ENCODE measurements at regions not wholly inside any gene's neighbourhood (a gene's known extent, or its start where the extent isn't known, plus 50 kb on each side); places are given as distances from the start of the nearest gene placed in this dataset.
"Not testable (repeated sequence)": the region's sequence is repeated elsewhere in the genome, so short reads cannot be mapped to it uniquely, and the experiment has no call there.

GRCh38 chr4:154164931-154165839, 326.4 kb downstream of the DCHS2 start:
- 16 to 43% (median 33%) methylated on average over 1 of the region's 1 CpG for WGBS, 3 donors
- H3K27ac ChIP-seq (ENCODE audit: low read depth, low read length), result no peak overlapping the region

GRCh38 chr4:154160519-154161301, 330.9 kb downstream of the DCHS2 start:
- H3K27ac ChIP-seq (ENCODE audit: low read depth, low read length), result no peak overlapping the region
- 31 to 41% (median 38%) methylated on average over 5 of the region's 5 CpGs for WGBS, 3 donors

- 60 to 71% (median 67%) methylated on average over 6 of the region's 6 CpGs for WGBS, 3 donors
These were observed 333.0 kb downstream of the DCHS2 start for GRCh38 chr4:154158361-154159155.

GRCh38 chr4:154152546-154152945, 339.1 kb downstream of the DCHS2 start:
- no peak overlapping the region for H3K27ac ChIP-seq (ENCODE audit: low read depth, low read length)
- WGBS, 3 donors, result 90 to 93% (median 91%) methylated on average over 13 of the region's 13 CpGs

More at GRCh38 chr4:154158361-154159155, 333.0 kb downstream of the DCHS2 start:
- no peak overlapping the region for H3K27ac ChIP-seq (ENCODE audit: low read depth, low read length)

- WGBS, 3 donors, result 69 to 84% (median 84%) methylated on average over 5 of the region's 5 CpGs
- not testable (repeated sequence) for H3K27ac ChIP-seq (ENCODE audit: low read depth, low read length)
These were observed 342.4 kb downstream of the DCHS2 start for GRCh38 chr4:154149236-154149635.

- WGBS, 3 donors, result 72 to 89% (median 86%) methylated on average over 6 of the region's 6 CpGs
- H3K27ac ChIP-seq (ENCODE audit: low read depth, low read length), result no peak overlapping the region
These were observed 347.9 kb downstream of the DCHS2 start for GRCh38 chr4:154143720-154144119.

- 39 to 90% (median 89%) methylated on average over 2 of the region's 2 CpGs for WGBS, 3 donors
- no peak overlapping the region for H3K27ac ChIP-seq (ENCODE audit: low read depth, low read length)
These were observed 348.9 kb downstream of the DCHS2 start for GRCh38 chr4:154142664-154143063.

- 65 to 83% (median 75%) methylated on average over 3 of the region's 3 CpGs for WGBS, 3 donors
- H3K27ac ChIP-seq (ENCODE audit: low read depth, low read length), result no peak overlapping the region
These were observed 350.7 kb downstream of the DCHS2 start for GRCh38 chr4:154140869-154141268.

- WGBS, 3 donors, result 62 to 65% (median 64%) methylated on average over 3 of the region's 3 CpGs
These were observed 348.5 kb upstream of the SFRP2 start for GRCh38 chr4:154137320-154137905.

GRCh38 chr4:154135576-154135975, 346.7 kb upstream of the SFRP2 start:
- 93 to 95% (median 93%) methylated on average over 18 of the region's 18 CpGs for WGBS, 3 donors
- no peak overlapping the region for H3K27ac ChIP-seq (ENCODE audit: low read depth, low read length)

More at GRCh38 chr4:154137320-154137905, 348.5 kb upstream of the SFRP2 start:
- H3K27ac ChIP-seq (ENCODE audit: low read depth, low read length), result no peak overlapping the region

- no peak overlapping the region for H3K27ac ChIP-seq (ENCODE audit: low read depth, low read length)
- whole genome bisulfite sequencing, 3 donors, result 79 to 86% (median 80%) methylated on average over 1 of the region's 1 CpG
These were observed 343.5 kb upstream of the SFRP2 start for GRCh38 chr4:154132406-154132805.

GRCh38 chr4:154126276-154126675, 337.4 kb upstream of the SFRP2 start:
- WGBS, 3 donors, result 87 to 100% (median 96%) methylated on average over 1 of the region's 1 CpG
- H3K27ac ChIP-seq (ENCODE audit: low read depth, low read length), result no peak overlapping the region

- WGBS, 3 donors, result 86 to 93% (median 89%) methylated on average over 3 of the region's 3 CpGs
- H3K27ac ChIP-seq (ENCODE audit: low read depth, low read length), result no peak overlapping the region
These were observed 336.5 kb upstream of the SFRP2 start for GRCh38 chr4:154125340-154125739.

- 60 to 69% (median 63%) methylated on average over 4 of the region's 4 CpGs for WGBS, 3 donors
- no peak overlapping the region for H3K27ac ChIP-seq (ENCODE audit: low read depth, low read length)
These were observed 335.8 kb upstream of the SFRP2 start for GRCh38 chr4:154124539-154125255.

GRCh38 chr4:154123897-154124296, 335.0 kb upstream of the SFRP2 start:
- H3K27ac ChIP-seq (ENCODE audit: low read depth, low read length), result no peak overlapping the region

GRCh38 chr4:154120690-154121345, 331.9 kb upstream of the SFRP2 start:
- H3K27ac ChIP-seq (ENCODE audit: low read depth, low read length), result no peak overlapping the region
- 61 to 72% (median 72%) methylated on average over 4 of the region's 4 CpGs for WGBS, 3 donors

More at GRCh38 chr4:154123897-154124296, 335.0 kb upstream of the SFRP2 start:
- WGBS, 3 donors, result 94 to 99% (median 94%) methylated on average over 3 of the region's 3 CpGs
